ENCODE measurements at regions not wholly inside any gene's neighbourhood (a gene's known extent, or its start where the extent isn't known, plus 50 kb on each side); places are given as distances from the start of the nearest gene placed in this dataset.

DNA sequence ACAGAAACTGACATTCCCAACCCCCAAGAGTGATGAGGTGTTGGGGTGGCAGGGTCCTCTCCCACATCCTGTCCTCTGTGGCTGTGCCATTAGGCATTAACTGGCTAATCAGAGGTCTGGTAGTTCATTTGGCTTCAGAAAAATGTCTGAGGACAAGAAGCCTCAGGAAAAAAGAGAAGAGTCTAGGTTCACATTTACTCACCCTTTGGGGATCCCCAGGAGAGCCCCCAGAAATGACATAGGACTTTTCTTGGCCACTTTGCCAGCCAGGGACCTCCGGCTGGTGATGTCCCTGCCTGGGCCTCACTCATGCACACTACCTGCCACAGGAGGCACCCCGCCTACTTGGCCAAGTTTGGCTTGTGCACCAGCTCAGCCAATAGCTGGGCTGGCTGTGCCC, 173.0 kb downstream of the RBM46 start:
- TF ChIP-seq POLR2AphosphoS5 (IDR thresholded peaks at IDR 0.05; ENCODE audit: borderline replicate concordance, low read depth, low read length) (no peak), EZH2 (IDR thresholded peaks at IDR 0.05) (no peak)
